ENCODE measurements at regions not wholly inside any gene's neighbourhood (a gene's known extent, or its start where the extent isn't known, plus 50 kb on each side); places are given as distances from the start of the nearest gene placed in this dataset.

DNA sequence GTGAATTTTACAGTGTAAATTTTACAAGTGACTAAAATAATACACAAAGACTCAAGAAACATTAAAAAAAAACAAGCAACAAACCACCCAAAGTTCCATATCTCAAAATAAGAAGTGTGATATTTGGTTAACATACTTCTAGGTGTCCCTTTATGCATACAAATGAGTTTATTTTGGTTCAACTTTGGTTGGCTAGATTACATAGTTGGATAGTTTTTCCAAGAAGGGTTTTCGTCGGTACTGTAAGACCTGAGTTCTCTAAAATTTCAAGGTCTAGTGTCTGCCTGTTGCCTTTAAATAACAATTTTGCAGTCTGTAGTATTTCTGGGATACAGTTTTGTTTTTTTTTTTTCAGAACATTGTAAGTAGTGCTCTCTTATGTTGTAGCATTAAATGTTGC is 58.8 kb upstream of the JAK2 start:
- Histone ChIP-seq H3K36me3 (no peaks in the 10 kb centered on the region), H3K27ac (no peak overlapping the region), H3K4me3 (no peak overlapping the region), H3K27me3 (no peaks in the 10 kb centered on the region), H3K9me3 (no peaks in the 10 kb centered on the region), H3K4me1 (peaks cover 0 to 16% (median 13%) of the 10 kb centered on the region in 4 donors)
- WGBS, 2 donors, result 79 to 93% methylated on average over 2 of the region's 2 CpGs
- DNase-seq, result no peak
- TF ChIP-seq, protein P1, sequence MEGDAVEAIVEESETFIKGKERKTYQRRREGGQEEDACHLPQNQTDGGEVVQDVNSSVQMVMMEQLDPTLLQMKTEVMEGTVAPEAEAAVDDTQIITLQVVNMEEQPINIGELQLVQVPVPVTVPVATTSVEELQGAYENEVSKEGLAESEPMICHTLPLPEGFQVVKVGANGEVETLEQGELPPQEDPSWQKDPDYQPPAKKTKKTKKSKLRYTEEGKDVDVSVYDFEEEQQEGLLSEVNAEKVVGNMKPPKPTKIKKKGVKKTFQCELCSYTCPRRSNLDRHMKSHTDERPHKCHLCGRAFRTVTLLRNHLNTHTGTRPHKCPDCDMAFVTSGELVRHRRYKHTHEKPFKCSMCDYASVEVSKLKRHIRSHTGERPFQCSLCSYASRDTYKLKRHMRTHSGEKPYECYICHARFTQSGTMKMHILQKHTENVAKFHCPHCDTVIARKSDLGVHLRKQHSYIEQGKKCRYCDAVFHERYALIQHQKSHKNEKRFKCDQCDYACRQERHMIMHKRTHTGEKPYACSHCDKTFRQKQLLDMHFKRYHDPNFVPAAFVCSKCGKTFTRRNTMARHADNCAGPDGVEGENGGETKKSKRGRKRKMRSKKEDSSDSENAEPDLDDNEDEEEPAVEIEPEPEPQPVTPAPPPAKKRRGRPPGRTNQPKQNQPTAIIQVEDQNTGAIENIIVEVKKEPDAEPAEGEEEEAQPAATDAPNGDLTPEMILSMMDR (IDR thresholded peaks at IDR 0.05), result no peak
- TF ChIP-seq EP300 (IDR thresholded peaks at IDR 0.05) (no peak), POLR2AphosphoS5 (IDR thresholded peaks at IDR 0.05) (no peak)
- intact Hi-C loops (cut with DNase I), result no loop called here

DNA sequence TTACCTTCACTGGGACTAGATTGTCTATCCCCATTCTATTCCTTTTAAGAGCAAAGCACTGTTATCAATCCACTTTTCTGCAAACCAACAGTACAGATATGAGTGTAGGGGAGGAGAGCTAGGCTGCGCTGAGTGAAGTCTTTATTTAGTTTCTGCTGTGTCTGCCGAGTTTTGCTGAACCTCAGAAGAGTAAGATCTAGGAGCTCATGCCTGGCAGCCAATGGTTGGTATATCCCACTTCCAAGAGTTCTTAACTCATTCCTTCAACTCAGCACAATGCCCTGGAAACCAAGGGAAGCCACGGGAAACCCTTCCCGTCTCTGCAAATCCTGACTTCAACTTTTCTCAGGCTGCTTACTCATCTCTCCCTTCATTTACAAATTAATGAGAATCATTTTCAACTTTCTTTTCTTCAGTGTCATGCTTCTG is 58.0 kb upstream of the JAK2 start:
- no peak for DNase-seq
- TF ChIP-seq POLR2A (IDR thresholded peaks at IDR 0.05), result no peak
- TF ChIP-seq, protein P1 (IDR thresholded peaks at IDR 0.05), result no peak
- no peak for TF ChIP-seq POLR2AphosphoS5 (IDR thresholded peaks at IDR 0.05)
- no peak for TF ChIP-seq EP300 (IDR thresholded peaks at IDR 0.05)
- H3K27ac ChIP-seq, result no peak overlapping the region
- H3K27me3 ChIP-seq, result no peaks in the 10 kb centered on the region
- 46 to 52% methylated on average over 4 of the region's 4 CpGs for WGBS, 2 donors
- no peaks in the 10 kb centered on the region for H3K9me3 ChIP-seq
- intact Hi-C loops (cut with DNase I), result no loop called here
- H3K36me3 ChIP-seq, result no peaks in the 10 kb centered on the region
- no peak overlapping the region for H3K4me3 ChIP-seq
- peaks cover 0 to 17% (median 17%) of the 10 kb centered on the region in 4 donors for H3K4me1 ChIP-seq

DNA sequence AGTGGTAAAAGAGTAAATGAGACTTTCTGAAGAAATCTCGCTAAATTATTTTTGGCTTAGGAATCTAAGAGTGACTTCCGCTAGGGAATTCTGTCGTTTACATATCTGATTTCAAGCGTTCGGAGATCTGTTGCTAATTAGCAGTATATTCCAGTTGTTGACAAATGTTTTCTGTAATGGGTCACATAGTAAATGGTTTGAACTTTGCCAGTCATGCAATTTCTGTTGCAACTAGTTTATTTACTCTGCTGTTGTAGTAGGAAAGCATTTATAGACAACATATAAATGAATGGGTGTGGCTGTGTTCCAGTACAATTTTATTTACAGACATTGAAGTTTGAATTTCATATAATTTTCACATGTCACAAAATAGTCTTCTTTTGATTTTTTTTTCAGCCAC is 57.4 kb upstream of the JAK2 start:
- Histone ChIP-seq H3K27me3 (no peaks in the 10 kb centered on the region), H3K4me1 (peaks cover 0 to 24% (median 23%) of the 10 kb centered on the region in 4 donors), H3K9me3 (no peaks in the 10 kb centered on the region), H3K36me3 (no peaks in the 10 kb centered on the region), H3K4me3 (no peak overlapping the region), H3K27ac (no peak overlapping the region)
- 83 to 87% methylated on average over 5 of the region's 5 CpGs for WGBS, 2 donors
- no peak for DNase-seq
- no peak for TF ChIP-seq POLR2A (IDR thresholded peaks at IDR 0.05)
- TF ChIP-seq POLR2AphosphoS5 (IDR thresholded peaks at IDR 0.05), result no peak
- TF ChIP-seq, protein P1 (IDR thresholded peaks at IDR 0.05), result no peak
- TF ChIP-seq EP300 (IDR thresholded peaks at IDR 0.05), result no peak
- intact Hi-C loops (cut with DNase I), result no loop called here

DNA sequence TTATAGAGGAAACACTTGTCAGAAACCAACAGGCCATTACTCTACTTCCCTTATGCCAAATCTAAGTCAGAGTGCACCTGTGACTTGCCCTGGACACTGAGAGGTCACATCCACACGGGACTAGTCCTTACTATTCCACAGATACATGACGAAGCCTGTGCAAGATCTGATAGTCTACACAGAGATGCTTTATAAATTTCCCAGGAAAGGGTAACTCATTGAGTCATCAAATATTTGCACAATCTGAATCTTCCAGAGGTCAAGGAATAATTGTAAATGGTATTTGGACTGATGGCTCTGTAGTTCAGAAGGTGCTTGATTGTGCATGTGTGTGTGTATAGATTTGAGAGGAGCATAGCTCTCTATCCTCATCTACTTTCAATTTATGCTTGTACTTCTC is 55.2 kb upstream of the JAK2 start:
- H3K9me3 ChIP-seq, result no peaks in the 10 kb centered on the region

More for the DNA sequence above, 55.2 kb upstream of the JAK2 start:
- Histone ChIP-seq H3K4me3 (no peak overlapping the region), H3K27me3 (no peaks in the 10 kb centered on the region), H3K4me1 (peaks cover 0 to 40% (median 30%) of the 10 kb centered on the region in 4 donors), H3K27ac (no peak overlapping the region), H3K36me3 (no peaks in the 10 kb centered on the region)
- 54 to 64% methylated on average over 2 of the region's 2 CpGs for WGBS, 2 donors
- no peak for TF ChIP-seq POLR2A (IDR thresholded peaks at IDR 0.05)
- TF ChIP-seq EP300 (IDR thresholded peaks at IDR 0.05), result no peak
- no peak for TF ChIP-seq POLR2AphosphoS5 (IDR thresholded peaks at IDR 0.05)
- TF ChIP-seq, protein P1 (IDR thresholded peaks at IDR 0.05), result no peak
- intact Hi-C loops (cut with DNase I), result no loop called here
- no peak for DNase-seq

All from sigmoid colon (tissue), 6 donors.